ENCODE measurements at regions not wholly inside any gene's neighbourhood (a gene's known extent, or its start where the extent isn't known, plus 50 kb on each side); places are given as distances from the start of the nearest gene placed in this dataset.

GRCh38 chr14:97543221-97543620 is 746.0 kb downstream of the VRK1 start:
- TF ChIP-seq RAD21 (IDR thresholded peaks at IDR 0.05; ENCODE audit: low read length) (no peak), CTCF (IDR thresholded peaks at IDR 0.05) (no peak), JUND (IDR thresholded peaks at IDR 0.05) (no peak), EP300 (IDR thresholded peaks at IDR 0.05; ENCODE audit: borderline replicate concordance in 1 of 2, low read depth in 1 of 2, low read length in 1 of 2) (no peak), POLR2AphosphoS5 (IDR thresholded peaks at IDR 0.05; ENCODE audit: low read depth, low read length) (no peak), FOXJ3 (CRISPR knock-in tag; IDR thresholded peaks at IDR 0.05) (no peak), RFX5 (IDR thresholded peaks at IDR 0.05; ENCODE audit: low read length) (no peak), ELF1 (IDR thresholded peaks at IDR 0.05) (no peak), ZBTB33 (IDR thresholded peaks at IDR 0.05; ENCODE audit: borderline replicate concordance, low read depth) (no peak), USF1 (IDR thresholded peaks at IDR 0.05; ENCODE audit: borderline replicate concordance, low read depth) (no peak), TCF12 (IDR thresholded peaks at IDR 0.05) (no peak), REST (IDR thresholded peaks at IDR 0.05; ENCODE audit: low read depth, low read length) (no peak), MXI1 (IDR thresholded peaks at IDR 0.05; ENCODE audit: low read depth, low read length) (no peak)

Data from SK-N-SH (cell line).